GM21447 (cell line): ENCODE measurements at regions not wholly inside any gene's neighbourhood (a gene's known extent, or its start where the extent isn't known, plus 50 kb on each side); places are given as distances from the start of the nearest gene placed in this dataset.

Source experiments
- ATAC-seq: cut with Tn5 transposase; IDR thresholded peaks from one replicate; pipeline ENCODE4 v1.9.1; 2021; ENCODE audit not compliant: unreplicated experiment

DNA sequence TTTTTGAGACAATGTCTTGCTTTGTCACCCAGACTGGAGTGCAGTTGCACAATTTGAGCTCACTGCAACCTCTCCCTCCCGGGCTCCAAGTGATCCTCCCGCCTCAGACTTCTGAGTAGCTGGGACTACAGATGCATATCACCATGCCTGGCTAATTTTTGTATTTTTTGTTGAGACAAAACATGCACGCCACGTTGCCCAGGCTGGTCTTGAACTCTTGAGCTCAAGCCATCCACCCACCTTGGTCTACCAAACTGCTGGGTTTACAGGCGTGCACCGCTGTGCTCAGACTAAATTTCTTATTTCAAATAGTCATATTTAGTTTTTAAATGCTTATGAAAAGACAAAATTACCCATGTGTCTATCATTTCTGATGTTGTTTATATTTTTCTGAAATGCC lies 2324.1 kb downstream of the MAT2B start:
- ATAC-seq: no peak

DNA sequence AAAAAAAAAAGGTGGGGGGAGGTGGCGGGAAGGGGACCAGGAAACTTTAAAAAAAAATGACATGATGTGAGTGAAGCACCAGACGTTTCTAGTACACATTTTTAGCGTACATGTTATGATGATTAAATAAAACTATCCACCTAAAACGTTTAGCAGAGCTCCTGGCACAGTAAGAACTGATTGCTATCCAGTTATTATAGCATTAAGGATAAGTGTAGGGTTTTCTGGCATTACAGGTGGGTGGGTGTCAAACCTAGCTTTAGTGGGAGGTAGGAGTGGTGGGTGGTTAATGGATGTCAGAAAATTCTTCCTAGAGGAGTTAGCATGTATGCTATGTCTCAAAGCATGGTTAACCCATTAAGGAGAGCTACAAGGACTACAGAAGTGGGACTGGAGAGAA lies 2329.5 kb downstream of the MAT2B start:
- ATAC-seq: no peak

DNA sequence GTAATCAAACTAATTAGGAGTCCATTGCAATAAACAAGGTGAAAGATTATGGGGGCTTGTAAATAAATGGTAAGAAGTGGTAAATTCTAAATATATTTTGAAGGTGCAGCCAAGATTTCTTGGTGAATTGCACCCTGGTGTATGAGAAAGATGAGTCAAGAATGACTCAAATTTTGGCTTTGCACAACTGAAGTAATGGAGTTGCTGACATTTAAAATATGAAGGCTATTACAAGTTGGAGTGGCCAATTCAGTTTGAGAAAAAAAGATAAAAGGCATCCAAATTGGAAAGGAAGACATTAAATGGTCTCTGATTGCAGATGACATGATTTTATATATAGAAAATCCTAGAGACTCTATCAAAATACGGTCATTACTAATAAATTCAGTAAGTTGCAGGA lies 2330.6 kb downstream of the MAT2B start:
- ATAC-seq: no peak

DNA sequence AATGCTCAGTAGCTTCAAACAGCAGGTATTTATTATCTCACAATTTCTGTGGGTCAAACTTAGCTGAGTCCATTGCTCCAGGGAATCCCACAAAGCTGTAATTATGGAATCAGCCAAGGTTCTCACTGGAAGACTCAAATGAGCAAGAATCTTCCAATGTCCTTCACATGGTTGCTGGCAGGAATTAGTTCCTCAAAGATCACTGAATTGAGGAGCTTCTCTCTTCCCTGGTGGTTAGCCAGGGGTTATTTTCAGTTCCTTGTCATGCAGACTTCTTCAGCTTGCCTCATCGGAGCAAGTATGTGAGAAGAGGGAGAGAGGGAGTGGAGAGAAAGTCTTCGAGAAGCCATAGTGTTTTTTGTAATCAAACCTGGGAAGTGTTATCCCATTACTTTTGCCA lies 2331.9 kb downstream of the MAT2B start:
- no peak for ATAC-seq

DNA sequence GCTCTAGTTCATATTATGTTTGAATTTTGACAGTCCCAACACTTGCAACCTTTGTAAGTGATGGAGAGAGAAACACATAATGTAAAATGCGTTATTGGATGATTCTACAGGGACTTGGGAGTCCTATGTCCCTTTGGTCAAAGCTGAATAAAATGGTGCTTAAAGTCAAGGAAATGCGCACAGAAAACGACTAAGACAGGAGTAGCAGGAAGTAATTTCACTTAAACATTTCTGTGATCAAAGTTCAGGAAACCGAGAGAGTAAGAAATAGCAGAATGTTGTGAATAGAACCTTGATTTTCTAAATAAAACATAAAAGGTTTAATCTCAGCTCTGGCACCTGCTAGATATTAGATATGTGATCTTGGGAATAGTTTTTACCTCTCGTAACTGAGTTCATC lies 2339.2 kb downstream of the MAT2B start:
- no peak for ATAC-seq

DNA sequence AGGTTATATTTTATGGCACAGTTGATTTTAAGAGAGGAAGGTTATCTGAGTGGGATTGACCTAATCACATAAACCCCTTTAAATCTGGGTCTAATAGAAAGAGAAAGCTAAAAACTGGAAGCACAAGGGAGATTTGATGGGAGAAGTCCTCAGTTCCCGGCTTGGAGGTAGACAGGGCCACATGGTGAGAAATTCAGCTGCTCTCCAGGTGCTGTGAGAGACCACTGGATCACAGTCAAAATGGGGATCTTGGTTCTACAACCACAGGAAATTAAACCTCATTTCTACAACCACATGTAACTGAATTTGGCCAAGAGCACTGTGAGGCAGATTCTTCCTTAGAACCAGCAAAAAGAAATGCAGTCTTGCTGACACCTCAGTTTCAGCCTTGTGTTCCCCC lies 2352.7 kb downstream of the MAT2B start:
- ATAC-seq: no peak

DNA sequence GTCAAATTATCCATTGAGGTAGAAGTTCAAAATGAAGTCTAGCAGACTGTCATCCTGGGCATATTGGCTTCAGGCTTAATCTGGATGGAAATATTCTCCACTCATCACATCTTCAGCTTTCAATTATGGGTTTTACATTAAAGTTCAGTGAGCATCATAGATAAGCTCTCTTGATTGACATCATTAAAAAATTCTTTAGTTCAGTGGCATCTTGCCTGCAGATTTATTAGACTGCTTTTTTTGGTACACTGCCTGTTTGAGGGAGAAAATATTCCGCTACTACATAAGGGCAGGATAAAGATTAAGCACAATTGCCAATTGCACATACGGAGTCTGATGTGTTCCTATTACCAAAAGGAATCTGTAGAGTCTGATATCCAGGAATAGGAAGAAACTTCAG lies 2353.8 kb downstream of the MAT2B start:
- no peak for ATAC-seq

DNA sequence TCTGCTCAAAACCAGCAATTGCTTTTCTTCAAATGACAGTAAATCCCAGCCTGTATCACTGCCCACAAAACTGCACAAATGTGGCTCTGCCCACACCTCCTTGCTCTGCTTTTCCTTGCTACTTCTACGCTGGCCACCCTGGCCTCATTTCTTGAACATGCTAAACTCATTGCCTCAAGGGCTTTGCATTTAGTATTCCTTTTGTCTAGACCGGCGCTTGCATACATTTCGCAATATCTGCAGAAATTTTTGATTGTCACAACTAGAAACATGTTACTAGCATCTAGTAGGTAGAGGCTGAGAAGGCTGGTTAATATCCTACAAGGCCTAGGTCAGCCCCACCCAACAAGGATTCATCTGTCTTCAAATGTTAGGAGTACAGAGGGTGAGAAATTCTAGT lies 2357.8 kb downstream of the MAT2B start:
- ATAC-seq: no peak

DNA sequence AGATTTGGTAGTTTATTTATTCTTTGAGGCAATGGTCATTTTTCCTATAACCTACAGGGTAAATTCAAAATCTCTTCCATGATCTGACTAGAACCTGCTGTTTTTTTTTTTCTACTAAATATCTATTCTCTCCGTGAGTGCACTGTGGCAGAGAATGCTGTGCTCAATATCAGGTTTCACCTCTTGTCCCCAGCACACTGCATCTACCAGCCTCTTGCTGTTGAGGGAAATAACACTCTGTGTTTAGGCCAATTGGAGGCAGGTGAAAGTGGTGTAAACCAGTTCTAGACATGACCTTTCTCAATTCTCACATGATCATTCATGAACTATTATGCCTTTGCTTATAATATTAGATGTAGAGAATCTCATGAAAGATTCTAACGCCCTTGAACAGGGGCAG lies 2365.9 kb downstream of the MAT2B start:
- ATAC-seq: no peak

DNA sequence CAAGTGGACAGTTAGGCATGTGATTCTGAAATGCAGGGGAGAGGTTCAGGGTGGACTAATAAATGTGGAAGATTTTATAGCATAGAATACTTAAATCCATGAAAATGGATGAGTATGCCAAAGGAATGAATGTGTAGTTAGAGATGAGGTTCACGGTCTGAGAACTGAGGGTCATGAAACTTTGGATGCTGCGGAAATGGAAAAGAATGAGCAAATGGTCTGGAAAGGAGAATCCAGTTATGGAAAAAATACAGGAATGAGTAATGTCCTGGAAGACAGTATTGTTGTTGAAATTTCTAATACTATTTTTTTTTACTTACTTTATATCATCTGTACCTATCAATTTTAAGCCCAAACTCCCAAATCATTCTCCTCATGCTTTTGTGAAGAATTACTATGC lies 2369.4 kb downstream of the MAT2B start:
- ATAC-seq: no peak

DNA sequence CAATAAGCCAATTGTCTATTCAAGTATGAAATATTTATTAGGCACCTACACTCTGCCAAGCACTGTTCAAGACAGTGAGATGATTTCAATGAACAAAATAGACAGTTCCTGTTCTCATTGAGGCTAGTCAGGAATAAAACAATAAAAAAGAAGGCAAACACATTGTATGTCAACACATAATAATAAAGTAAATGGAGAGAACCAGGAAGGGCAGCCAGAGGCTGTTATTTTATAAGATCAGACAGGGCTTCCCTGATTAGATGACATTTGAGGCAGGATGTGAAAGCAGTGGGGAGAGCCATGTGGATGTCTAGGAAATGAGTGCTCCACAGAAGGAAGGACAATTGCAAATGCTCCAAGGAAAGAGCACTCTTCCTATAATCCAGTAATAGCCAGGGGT lies 2371.1 kb downstream of the MAT2B start:
- ATAC-seq: no peak

DNA sequence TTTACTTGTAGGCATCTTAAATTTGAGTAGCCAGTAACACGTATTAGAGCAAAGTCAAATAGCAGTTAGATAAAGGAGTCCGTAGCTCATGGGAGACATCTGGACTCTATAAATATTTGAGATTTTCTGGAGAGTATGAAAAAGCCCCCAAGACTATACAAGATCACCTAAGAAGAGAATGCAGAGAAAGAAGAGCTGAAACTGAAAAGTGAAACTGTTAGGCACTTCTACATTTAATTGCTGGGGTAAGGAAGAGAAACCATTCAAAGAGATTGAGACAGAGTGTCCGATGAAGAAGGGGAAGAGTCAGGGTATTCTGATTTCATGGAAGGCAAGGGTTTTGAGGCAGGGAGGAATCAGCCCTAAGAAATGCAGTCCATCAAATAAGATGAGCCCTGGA lies 2372.1 kb downstream of the MAT2B start:
- no peak for ATAC-seq

DNA sequence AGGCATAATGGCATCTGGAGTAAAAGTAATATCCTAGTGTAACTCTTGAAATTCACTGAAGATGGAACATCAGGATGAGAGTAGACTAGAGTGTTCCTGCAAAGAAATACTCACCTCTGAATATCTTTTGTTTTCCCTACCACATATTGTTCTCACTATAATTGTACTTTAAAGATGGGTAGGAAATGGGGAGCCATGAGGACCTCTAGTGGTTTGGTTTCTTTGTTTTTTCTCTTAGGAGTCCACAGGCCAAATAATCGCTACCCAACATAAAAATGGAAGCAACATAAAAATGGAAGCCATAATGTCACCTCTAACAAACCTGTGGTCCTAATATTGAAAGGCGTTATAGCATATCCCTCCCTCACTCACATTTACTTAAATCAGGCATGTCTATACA lies 2375.8 kb downstream of the MAT2B start:
- no peak for ATAC-seq

DNA sequence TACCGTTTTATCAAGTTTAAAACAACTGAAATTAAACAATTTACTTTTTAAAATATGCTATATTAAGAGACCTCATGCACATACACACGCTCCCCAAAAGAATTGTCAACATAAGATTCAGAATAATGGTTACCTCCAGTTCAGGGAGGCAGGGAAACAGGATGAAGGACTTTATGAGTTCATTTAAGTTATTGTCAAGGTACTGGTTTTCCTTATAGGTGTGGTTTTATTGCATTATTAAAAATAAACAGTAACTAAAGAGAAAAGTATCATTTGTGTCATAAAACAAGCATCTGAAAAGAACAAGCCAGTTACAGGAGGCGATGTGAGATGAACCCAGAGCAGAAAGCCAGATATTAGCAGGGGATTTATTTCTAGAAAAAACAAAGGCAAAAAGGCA lies 2376.7 kb downstream of the MAT2B start:
- no peak for ATAC-seq

DNA sequence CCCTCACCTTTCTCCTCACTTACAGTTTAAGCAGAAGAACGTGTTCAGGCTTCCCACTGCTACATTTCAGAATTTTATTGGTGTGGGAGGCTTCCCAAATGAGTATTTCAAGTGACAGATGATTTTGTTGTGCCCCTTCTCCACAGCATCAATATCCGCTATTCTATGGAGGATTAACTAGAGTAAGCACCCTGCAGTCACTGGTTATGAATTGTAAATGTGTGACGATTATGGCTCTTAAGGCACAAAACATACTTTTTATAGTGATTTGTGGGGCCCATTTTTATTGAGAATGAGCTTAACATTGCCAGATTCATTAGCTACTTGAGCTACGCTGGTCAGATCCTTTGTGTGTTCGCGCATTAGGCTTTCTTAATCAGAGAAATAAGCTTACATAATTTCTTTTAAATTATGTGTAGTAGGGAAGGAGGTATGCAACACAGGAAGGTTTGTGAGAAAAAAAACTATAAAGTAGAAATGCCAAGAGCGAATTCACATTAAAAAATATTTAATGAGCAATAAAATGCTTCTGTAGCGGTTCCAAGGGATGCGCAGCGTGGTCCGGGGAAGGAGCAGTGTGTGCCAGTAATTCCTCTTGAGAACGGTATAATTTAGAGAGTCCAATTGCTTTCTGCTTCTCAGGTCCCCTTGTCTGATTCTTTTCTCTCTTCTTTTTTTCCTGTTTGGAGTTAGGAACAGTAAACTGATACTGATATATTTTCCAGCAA lies 2380.4 kb downstream of the MAT2B start:
- no peak for ATAC-seq

DNA sequence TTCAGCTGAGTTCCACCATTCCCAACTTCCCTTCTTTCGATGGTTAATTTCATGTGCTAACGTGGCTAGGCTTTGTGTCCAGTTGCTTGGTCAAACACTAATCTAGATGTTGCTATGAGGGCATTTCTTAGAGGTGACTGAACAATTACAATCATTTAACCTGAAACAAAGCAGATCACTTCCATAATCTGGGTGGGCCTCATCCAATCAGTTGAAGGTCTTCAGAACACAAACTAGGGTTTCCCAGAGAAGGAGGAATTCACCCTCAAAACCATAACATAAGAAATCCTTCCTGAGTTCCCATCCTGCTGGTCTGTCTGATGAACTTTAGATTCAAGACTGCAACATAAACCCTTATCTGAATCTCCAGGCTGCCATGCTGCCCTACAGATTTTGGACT lies 2381.7 kb downstream of the MAT2B start:
- no peak for ATAC-seq

DNA sequence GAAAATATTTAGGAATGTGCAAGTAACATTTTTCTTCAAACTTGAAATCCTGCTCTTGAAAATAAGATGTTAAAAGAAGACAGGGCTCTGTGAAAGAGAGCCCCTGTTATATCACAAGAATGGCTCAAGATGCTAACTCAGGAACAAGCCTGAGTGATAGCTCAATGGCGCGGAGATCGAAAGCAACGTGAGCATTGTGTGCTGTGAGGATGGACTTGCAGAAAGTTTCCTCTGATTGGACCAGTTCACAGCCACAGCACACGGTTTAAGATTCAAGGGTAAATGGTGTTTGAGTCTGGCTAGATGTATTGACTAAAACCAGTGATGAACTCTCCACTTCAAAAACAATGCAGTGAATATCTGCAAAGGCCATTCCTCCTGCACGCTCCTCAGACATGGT lies 2387.0 kb downstream of the MAT2B start:
- no peak for ATAC-seq

DNA sequence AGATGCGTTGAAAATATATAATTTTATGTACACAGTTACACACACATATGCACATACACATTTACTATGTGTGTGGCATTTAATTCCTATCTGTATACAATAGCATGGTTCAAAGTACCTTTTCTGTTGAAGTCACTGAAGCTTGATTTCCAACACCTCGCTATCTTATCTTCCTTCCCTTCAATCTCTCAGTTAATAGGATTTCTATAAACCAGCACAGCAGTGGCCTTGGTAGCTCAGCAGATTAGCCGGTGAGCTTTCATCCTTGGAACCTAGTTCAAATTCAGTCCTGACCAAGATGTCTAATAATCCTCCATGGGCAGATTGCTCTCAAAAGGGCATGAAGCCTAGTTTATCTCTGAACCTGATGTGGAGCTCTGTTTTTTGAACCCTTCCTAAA lies 2389.5 kb downstream of the MAT2B start:
- no peak for ATAC-seq

DNA sequence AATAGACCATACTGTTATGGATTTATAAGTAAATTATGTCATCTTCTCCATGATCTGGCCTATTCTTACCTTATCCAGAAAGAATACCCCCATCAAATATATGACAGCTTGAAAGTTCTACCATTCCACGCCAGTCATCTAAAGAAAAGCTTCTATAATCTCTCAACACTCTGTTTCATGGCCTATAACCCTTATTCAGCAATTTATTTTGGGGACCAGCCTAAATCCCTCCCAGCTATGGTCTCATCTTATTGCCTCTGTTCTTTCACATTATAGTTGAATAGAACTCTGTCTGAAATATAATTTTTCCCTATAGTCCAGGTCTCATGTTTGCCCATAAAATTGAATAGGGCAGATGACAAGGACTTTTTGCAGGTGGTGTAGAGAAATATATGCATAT lies 2387.6 kb upstream of the WWC1 start:
- no peak for ATAC-seq

DNA sequence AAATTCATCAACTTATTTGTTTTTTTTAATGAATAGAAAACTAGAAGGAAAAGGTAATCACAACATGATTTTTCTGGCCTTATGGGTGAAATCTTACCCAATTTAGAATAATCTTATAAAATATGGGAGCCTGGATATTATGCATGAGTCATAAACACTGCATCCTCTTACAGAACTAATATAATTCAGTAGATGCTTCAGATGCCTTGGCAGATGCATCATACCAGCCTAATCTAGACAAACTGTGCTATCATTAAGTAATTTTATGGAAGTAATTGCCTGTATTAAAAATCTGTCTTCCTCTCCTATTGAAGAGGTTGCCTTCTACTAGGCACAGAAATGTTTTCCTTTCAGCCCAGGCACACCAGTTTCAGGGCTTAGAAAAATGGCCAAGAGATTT lies 2384.6 kb upstream of the WWC1 start:
- no peak for ATAC-seq

DNA sequence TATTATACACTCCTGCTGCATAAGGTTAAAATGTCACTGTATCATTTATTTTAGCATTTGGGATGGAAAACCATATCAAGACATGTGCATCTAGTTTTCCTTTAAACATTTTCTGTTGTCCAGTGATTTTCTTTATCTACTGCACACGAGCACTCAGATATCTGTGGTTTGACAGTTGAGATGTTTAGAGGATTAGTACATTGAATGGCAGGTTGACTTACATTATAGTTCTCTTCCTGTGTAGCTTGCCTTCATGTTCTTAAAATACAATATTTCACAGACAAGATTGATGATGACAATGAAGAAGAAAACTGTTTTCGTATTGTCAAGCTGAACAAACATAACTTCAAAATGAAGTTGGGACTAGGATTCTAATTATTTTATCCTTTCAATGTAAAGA lies 2378.4 kb upstream of the WWC1 start:
- no peak for ATAC-seq

DNA sequence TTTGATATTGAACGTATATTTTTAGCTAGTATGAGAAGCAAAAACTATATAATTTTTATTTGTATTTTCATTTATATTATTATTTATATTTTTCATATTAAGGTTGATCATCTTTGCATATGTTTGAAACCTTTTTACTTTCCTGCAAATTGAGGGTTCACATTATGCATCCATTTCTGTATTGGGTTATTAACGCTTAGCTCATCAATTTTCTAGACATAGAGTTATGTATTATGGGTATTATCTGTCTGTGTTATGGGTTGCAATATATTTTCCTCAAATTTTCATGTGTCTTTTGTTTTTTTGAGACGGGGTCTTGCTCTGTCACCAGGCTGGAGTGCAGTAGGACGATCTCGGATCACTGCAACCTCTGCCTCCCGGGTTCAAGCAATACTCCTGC lies 2377.0 kb upstream of the WWC1 start:
- no peak for ATAC-seq

DNA sequence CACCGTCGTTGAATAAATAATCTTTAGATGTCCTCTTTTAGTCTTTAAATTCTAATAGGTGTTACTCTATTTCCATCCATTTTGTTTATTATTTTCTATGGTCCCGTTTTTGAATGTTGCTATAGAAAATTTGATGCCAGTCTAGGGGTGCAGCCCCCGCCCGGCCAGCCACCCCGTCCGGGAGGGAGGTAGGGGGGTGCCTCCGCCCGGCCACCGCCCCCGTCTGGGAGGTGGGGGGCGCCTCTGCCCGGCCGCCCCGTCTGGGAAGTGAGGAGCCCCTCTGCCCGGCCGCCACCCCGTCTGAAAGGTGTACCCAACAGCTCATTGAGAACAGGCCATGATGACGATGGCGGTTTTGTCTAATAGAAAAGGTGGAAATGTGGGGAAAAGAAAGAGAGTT lies 2372.2 kb upstream of the WWC1 start:
- no peak for ATAC-seq

DNA sequence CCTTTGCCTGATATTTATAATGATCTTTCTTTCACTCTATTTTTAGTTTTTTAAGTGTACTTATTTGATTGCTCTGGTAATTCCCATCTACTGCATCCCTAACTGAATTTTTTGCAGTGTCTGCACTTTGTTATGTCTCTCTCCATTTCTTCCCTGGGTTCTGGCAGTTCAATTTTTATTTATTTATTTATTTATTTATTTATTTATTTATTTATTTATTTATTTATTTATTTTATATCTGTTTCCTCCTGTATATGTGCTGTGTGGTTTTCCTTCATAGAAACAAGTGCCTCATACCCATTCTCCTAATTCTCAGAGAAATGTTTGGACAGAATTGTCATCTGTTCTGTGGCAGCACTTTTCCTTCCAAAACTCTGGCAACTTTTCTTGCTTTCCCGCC lies 2370.8 kb upstream of the WWC1 start:
- no peak for ATAC-seq
